PFSK-1 (cell line): ENCODE measurements at regions not wholly inside any gene's neighbourhood (a gene's known extent, or its start where the extent isn't known, plus 50 kb on each side); places are given as distances from the start of the nearest gene placed in this dataset.

Experiments
- POLR2AphosphoS5 ChIP-seq: IDR thresholded peaks from 2 replicates; pipeline ENCODE4 v1.6.1; 2012; ENCODE audit warnings: low read depth, mild to moderate bottlenecking, control low read depth, low read length, moderate library complexity
- TAF1 ChIP-seq: IDR thresholded peaks from 2 replicates; pipeline ENCODE4 v1.6.1; 2012; ENCODE audit warnings: low read length, control low read depth, borderline replicate concordance; ENCODE audit not compliant: insufficient read depth
- TF ChIP-seq, protein P1 (sequence below), 2 experiments: IDR thresholded peaks; 2 replicates each; pipeline versions ENCODE4 v1.6.1 to v1.8.0; 2011 to 2012; ENCODE audit warnings: low read depth in 2 of 2, low read length in 2 of 2, control low read depth in 1 of 2, inconsistent platforms in 1 of 2, mild to moderate bottlenecking in 1 of 2, moderate library complexity in 1 of 2; ENCODE audit not compliant: insufficient read depth in 1 of 2

- no peak for TF ChIP-seq POLR2AphosphoS5
- TF ChIP-seq, protein P1, sequence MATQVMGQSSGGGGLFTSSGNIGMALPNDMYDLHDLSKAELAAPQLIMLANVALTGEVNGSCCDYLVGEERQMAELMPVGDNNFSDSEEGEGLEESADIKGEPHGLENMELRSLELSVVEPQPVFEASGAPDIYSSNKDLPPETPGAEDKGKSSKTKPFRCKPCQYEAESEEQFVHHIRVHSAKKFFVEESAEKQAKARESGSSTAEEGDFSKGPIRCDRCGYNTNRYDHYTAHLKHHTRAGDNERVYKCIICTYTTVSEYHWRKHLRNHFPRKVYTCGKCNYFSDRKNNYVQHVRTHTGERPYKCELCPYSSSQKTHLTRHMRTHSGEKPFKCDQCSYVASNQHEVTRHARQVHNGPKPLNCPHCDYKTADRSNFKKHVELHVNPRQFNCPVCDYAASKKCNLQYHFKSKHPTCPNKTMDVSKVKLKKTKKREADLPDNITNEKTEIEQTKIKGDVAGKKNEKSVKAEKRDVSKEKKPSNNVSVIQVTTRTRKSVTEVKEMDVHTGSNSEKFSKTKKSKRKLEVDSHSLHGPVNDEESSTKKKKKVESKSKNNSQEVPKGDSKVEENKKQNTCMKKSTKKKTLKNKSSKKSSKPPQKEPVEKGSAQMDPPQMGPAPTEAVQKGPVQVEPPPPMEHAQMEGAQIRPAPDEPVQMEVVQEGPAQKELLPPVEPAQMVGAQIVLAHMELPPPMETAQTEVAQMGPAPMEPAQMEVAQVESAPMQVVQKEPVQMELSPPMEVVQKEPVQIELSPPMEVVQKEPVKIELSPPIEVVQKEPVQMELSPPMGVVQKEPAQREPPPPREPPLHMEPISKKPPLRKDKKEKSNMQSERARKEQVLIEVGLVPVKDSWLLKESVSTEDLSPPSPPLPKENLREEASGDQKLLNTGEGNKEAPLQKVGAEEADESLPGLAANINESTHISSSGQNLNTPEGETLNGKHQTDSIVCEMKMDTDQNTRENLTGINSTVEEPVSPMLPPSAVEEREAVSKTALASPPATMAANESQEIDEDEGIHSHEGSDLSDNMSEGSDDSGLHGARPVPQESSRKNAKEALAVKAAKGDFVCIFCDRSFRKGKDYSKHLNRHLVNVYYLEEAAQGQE (IDR thresholded peaks at IDR 0.05; ENCODE audit: insufficient read depth in 1 of 2, low read depth in 2 of 2, low read length in 2 of 2): no peak
- no peak for TF ChIP-seq TAF1
Measured at GRCh38 chr18:45142868-45143267, 462.2 kb downstream of the SETBP1 start.
